ENCODE measurements at regions not wholly inside any gene's neighbourhood (a gene's known extent, or its start where the extent isn't known, plus 50 kb on each side); places are given as distances from the start of the nearest gene placed in this dataset.

- no peak for DNase-seq (ENCODE audit: low read depth, low spot score)
Observed at GRCh38 chr6:104428184-104428583, 431.5 kb downstream of the HACE1 start.

GRCh38 chr6:104423691-104424090 lies 436.0 kb downstream of the HACE1 start:
- POLR2A ChIA-PET, result no interaction called here
- no peak for DNase-seq (ENCODE audit: low read depth, low spot score)

More at GRCh38 chr6:104428184-104428583, 431.5 kb downstream of the HACE1 start:
- ChIA-PET POLR2A (no interaction called here), CTCF (no interaction called here)
- TF ChIP-seq CTCF (IDR thresholded peaks at IDR 0.05; ENCODE audit: insufficient read depth, low read length, missing control alignments), result no peak
- no peak overlapping the region for H3K4me3 ChIP-seq (ENCODE audit: low read depth, low read length)

GRCh38 chr6:104421650-104422049 lies 438.1 kb downstream of the HACE1 start:
- DNase-seq (ENCODE audit: low read depth, low spot score), result no peak
- ChIA-PET POLR2A (no interaction called here), CTCF (no interaction called here)
- no peak for TF ChIP-seq CTCF (IDR thresholded peaks at IDR 0.05; ENCODE audit: insufficient read depth, low read length, missing control alignments)
- H3K4me3 ChIP-seq (ENCODE audit: low read depth, low read length), result no peak overlapping the region

More at GRCh38 chr6:104423691-104424090, 436.0 kb downstream of the HACE1 start:
- CTCF ChIA-PET, result no interaction called here
- H3K4me3 ChIP-seq (ENCODE audit: low read depth, low read length), result no peak overlapping the region
- no peak for TF ChIP-seq CTCF (IDR thresholded peaks at IDR 0.05; ENCODE audit: insufficient read depth, low read length, missing control alignments)

- POLR2A ChIA-PET, result no interaction called here
- CTCF ChIA-PET, result interaction anchor here (0.7 kb wide), 1 partner anchor 107 kb away, joined by 3 read pairs; no protein-coding TSS in a partner anchor
- no peak for DNase-seq (ENCODE audit: low read depth, low spot score)
Observed at GRCh38 chr6:104418839-104419238, 440.9 kb downstream of the HACE1 start.

GRCh38 chr6:104418125-104418524 lies 441.6 kb downstream of the HACE1 start:
- DNase-seq (ENCODE audit: low read depth, low spot score), result no peak
- H3K4me3 ChIP-seq (ENCODE audit: low read depth, low read length), result no peak overlapping the region

More at GRCh38 chr6:104418839-104419238, 440.9 kb downstream of the HACE1 start:
- H3K4me3 ChIP-seq (ENCODE audit: low read depth, low read length), result no peak overlapping the region
- no peak for TF ChIP-seq CTCF (IDR thresholded peaks at IDR 0.05; ENCODE audit: insufficient read depth, low read length, missing control alignments)

GRCh38 chr6:104414723-104415122 lies 445.0 kb downstream of the HACE1 start:
- no peak for DNase-seq (ENCODE audit: low read depth, low spot score)
- no peak overlapping the region for H3K4me3 ChIP-seq (ENCODE audit: low read depth, low read length)
- ChIA-PET CTCF (no interaction called here), POLR2A (no interaction called here)
- no peak for TF ChIP-seq CTCF (IDR thresholded peaks at IDR 0.05; ENCODE audit: insufficient read depth, low read length, missing control alignments)

More at GRCh38 chr6:104418125-104418524, 441.6 kb downstream of the HACE1 start:
- TF ChIP-seq CTCF (IDR thresholded peaks at IDR 0.05; ENCODE audit: insufficient read depth, low read length, missing control alignments), result no peak
- ChIA-PET POLR2A (no interaction called here), CTCF (no interaction called here)
